ENCODE measurements at regions not wholly inside any gene's neighbourhood (a gene's known extent, or its start where the extent isn't known, plus 50 kb on each side); places are given as distances from the start of the nearest gene placed in this dataset.

DNA sequence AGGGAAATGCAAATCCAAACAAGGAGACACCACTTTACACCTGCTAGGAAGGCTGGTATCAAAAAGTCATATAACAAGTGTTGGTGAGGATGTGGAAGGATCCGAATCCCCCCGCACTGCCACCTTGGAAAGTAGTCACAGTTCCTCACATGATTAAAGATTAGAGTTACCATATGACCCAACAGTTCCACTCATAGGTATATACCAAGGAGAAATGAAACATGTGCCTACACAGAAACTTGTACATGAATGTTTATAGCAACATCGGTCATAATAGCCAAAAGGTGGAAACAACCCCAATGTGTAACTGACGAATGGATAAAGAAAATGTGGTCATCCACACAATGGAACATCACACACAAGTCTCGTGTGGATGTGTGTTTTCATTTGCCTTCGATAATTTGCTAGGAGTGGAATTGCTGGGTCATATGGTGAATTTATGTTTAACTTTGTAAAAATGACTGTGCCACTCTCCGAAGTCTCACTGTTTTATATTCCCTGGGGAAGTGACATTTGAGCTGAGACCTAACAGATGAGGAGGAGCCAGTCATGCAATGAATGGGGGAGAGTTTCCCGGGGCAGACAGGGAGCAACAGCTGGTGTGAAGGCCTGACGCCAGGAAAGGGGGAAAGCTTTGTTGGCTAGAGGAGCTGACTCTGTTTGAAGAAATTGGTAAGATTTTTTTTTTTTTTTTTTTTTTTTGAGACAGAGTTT lies 125.9 kb upstream of the MLN start:
- H3K4me3 ChIP-seq (ENCODE audit: low read depth, low read length) = no peak overlapping the region
- peak; percentile 31 for DNase-seq (ENCODE audit: low read depth)
- TF ChIP-seq, protein P1, sequence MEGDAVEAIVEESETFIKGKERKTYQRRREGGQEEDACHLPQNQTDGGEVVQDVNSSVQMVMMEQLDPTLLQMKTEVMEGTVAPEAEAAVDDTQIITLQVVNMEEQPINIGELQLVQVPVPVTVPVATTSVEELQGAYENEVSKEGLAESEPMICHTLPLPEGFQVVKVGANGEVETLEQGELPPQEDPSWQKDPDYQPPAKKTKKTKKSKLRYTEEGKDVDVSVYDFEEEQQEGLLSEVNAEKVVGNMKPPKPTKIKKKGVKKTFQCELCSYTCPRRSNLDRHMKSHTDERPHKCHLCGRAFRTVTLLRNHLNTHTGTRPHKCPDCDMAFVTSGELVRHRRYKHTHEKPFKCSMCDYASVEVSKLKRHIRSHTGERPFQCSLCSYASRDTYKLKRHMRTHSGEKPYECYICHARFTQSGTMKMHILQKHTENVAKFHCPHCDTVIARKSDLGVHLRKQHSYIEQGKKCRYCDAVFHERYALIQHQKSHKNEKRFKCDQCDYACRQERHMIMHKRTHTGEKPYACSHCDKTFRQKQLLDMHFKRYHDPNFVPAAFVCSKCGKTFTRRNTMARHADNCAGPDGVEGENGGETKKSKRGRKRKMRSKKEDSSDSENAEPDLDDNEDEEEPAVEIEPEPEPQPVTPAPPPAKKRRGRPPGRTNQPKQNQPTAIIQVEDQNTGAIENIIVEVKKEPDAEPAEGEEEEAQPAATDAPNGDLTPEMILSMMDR (IDR thresholded peaks at IDR 0.05; ENCODE audit: low read depth, low read length) = no peak
- TF ChIP-seq POLR2A (IDR thresholded peaks at IDR 0.05; ENCODE audit: extremely low read depth, insufficient read length) = no peak
- TF ChIP-seq, protein P2, sequence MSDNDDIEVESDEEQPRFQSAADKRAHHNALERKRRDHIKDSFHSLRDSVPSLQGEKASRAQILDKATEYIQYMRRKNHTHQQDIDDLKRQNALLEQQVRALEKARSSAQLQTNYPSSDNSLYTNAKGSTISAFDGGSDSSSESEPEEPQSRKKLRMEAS (IDR thresholded peaks at IDR 0.05; ENCODE audit: low read depth, low read length) = no peak
- no peak for TF ChIP-seq MYC (IDR thresholded peaks at IDR 0.05; ENCODE audit: low read depth, low read length)

- TF ChIP-seq MYC (IDR thresholded peaks at IDR 0.05; ENCODE audit: low read depth, low read length) (no peak), POLR2A (IDR thresholded peaks at IDR 0.05; ENCODE audit: extremely low read depth, insufficient read length) (no peak)
- TF ChIP-seq, protein P2 (IDR thresholded peaks at IDR 0.05; ENCODE audit: low read depth, low read length) = no peak
- TF ChIP-seq, protein P1 (IDR thresholded peaks at IDR 0.05; ENCODE audit: low read depth, low read length) = no peak
- DNase-seq (ENCODE audit: low read depth) = peak; percentile 27
- H3K4me3 ChIP-seq (ENCODE audit: low read depth, low read length) = no peak overlapping the region
Measured at GRCh38 chr6:33927616-33928015, 123.8 kb upstream of the MLN start.

DNA sequence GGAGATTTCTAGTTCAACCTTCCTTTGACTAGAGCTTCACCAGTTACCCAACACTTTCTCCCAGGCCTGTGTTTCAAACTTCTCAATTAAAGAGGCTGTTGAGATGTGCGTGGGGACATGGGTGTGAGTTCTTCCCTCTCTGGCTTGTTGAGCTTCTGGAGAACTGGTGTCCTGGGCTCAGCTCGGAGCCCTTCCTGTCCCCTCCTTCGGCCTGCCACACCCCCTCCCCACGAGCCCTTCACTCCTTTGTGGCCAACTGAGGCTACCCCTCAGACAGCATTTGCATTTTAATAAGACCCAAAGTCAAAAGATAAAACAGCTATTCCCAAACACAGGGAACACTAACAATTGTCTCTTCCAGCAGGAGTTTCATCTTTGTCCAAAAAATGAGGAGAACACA lies 123.3 kb upstream of the MLN start:
- TF ChIP-seq MYC (IDR thresholded peaks at IDR 0.05; ENCODE audit: low read depth, low read length) (no peak), POLR2A (IDR thresholded peaks at IDR 0.05; ENCODE audit: extremely low read depth, insufficient read length) (no peak)
- no peak overlapping the region for H3K4me3 ChIP-seq (ENCODE audit: low read depth, low read length)
- DNase-seq (ENCODE audit: low read depth) = no peak

- peak; percentile 55 for DNase-seq (ENCODE audit: low read depth)
- TF ChIP-seq MYC (IDR thresholded peaks at IDR 0.05; ENCODE audit: low read depth, low read length) (no peak), POLR2A (IDR thresholded peaks at IDR 0.05; ENCODE audit: extremely low read depth, insufficient read length) (no peak)
- TF ChIP-seq, protein P2 (IDR thresholded peaks at IDR 0.05; ENCODE audit: low read depth, low read length) = no peak
- TF ChIP-seq, protein P1 (IDR thresholded peaks at IDR 0.05; ENCODE audit: low read depth, low read length) = no peak
- H3K4me3 ChIP-seq (ENCODE audit: low read depth, low read length) = no peak overlapping the region
Measured at GRCh38 chr6:33926451-33926850, 122.6 kb upstream of the MLN start.

DNA sequence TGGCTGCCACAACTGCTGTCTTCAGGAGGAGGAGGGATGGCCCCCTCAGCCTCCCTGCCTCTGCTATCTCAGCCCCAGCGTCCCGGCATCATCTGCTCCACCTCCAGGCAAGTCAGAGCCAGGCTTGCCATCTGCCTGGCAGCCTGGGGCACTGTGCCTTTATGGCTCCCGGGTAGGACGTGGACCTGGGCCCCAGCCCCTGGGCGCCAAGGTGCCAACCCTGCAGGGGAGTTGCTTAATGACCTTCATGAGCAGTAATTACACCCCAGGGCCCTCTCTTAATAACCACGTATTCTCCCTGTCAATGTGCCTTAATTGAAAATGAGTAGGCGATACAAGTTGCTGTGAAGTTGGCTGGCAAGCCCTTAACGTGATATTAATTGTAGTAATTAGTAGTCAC lies 122.1 kb upstream of the MLN start:
- TF ChIP-seq, protein P1 (IDR thresholded peaks at IDR 0.05; ENCODE audit: low read depth, low read length) = no peak
- TF ChIP-seq POLR2A (IDR thresholded peaks at IDR 0.05; ENCODE audit: extremely low read depth, insufficient read length) (no peak), MYC (IDR thresholded peaks at IDR 0.05; ENCODE audit: low read depth, low read length) (no peak)
- TF ChIP-seq, protein P2 (IDR thresholded peaks at IDR 0.05; ENCODE audit: low read depth, low read length) = no peak
- DNase-seq (ENCODE audit: low read depth) = no peak
- no peak overlapping the region for H3K4me3 ChIP-seq (ENCODE audit: low read depth, low read length)

DNA sequence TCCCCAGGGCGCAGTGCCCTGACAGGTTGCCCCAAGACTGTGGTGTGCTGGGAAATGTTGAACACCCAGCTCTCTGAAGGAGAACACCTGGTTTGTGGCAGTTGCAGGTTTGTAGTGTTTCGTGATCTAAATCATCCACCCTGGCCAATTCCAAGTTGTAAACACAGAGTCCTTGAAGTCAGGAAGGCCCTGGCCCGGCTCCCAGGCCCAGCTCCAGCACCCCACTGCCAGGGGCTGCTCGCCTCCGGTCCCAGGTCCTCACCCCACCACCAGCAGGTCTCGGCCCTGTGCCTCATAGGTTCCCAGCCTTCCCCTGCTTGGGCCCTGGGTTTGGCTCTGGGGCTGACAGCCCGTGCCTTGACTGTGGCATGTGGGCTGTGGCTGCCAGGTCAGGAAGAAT lies 121.4 kb upstream of the MLN start:
- no peak overlapping the region for H3K4me3 ChIP-seq (ENCODE audit: low read depth, low read length)
- TF ChIP-seq POLR2A (IDR thresholded peaks at IDR 0.05; ENCODE audit: extremely low read depth, insufficient read length) (no peak), MYC (IDR thresholded peaks at IDR 0.05; ENCODE audit: low read depth, low read length) (no peak)
- TF ChIP-seq, protein P2 (IDR thresholded peaks at IDR 0.05; ENCODE audit: low read depth, low read length) = no peak
- TF ChIP-seq, protein P1 (IDR thresholded peaks at IDR 0.05; ENCODE audit: low read depth, low read length) = no peak
- DNase-seq (ENCODE audit: low read depth) = no peak

All from NB4 (cell line).